Aorta (tissue), 5 donors: ENCODE measurements at regions not wholly inside any gene's neighbourhood (a gene's known extent, or its start where the extent isn't known, plus 50 kb on each side); places are given as distances from the start of the nearest gene placed in this dataset.
"Not testable (repeated sequence)": the region's sequence is repeated elsewhere in the genome, so short reads cannot be mapped to it uniquely, and the experiment has no call there.

Source experiments
- ATAC-seq: fragments of 200-7000 bp; cut with Tn5 transposase; one replicate; pipeline ENCODE4 v1.9.1; 2022; ENCODE audit warnings: moderate library complexity; ENCODE audit not compliant: low FRiP score
- DNase-seq, 2 donors: peaks; one replicate each; pipeline ENCODE4 v3.0.0-alpha.2; 2020
- H3K27ac ChIP-seq, 2 donors: one replicate each; pipeline ENCODE4 v1.5.1; 2013; ENCODE audit warnings: low read length in 2 of 2, mild to moderate bottlenecking in 2 of 2, moderate library complexity in 2 of 2, control low read depth in 1 of 2, inconsistent platforms in 1 of 2, low read depth in 1 of 2
- H3K27me3 ChIP-seq, 2 donors: one replicate each; pipeline ENCODE4 v1.6.1; 2013; ENCODE audit warnings: control low read depth in 1 of 2, low read length in 1 of 2, mild to moderate bottlenecking in 1 of 2, moderate library complexity in 1 of 2; ENCODE audit not compliant: insufficient read depth in 2 of 2, control insufficient read depth in 1 of 2
- H3K36me3 ChIP-seq, 2 donors: one replicate each; pipeline ENCODE4 v1.6.1; 2013; ENCODE audit warnings: control low read depth in 1 of 2, low read length in 1 of 2, mild to moderate bottlenecking in 1 of 2; ENCODE audit not compliant: insufficient read depth in 2 of 2, control insufficient read depth in 1 of 2
- H3K4me1 ChIP-seq, 2 donors: one replicate each; pipeline ENCODE4 v1.6.1; 2013; ENCODE audit warnings: low read length in 2 of 2, control low read depth in 1 of 2, mild to moderate bottlenecking in 1 of 2, moderate library complexity in 1 of 2; ENCODE audit not compliant: insufficient read depth in 2 of 2, control insufficient read depth in 1 of 2
- H3K4me3 ChIP-seq, 2 donors: one replicate each; pipeline ENCODE4 v1.5.1; 2013; ENCODE audit warnings: low read length in 2 of 2, control low read depth in 1 of 2, mild to moderate bottlenecking in 1 of 2
- H3K9me3 ChIP-seq: one replicate; pipeline ENCODE4 v1.6.1; 2013; ENCODE audit warnings: mild to moderate bottlenecking, low read length; ENCODE audit not compliant: control insufficient read depth
- WGBS, 2 donors: extraction: QIAGEN DNeasy Blood & Tissue Kit; methylation state at CpG; one replicate each; pipeline ENCODE4 v1.1.7; 2013; 5-methylcytosine and 5-hydroxymethylcytosine counted together
- intact Hi-C, 2 donors: fragments of 100-400 bp; cut with DNase I; formaldehyde crosslinking; loops; one replicate each; pipeline versions ENCODE4 v1.14.2 to v1.15.0; 2022
- donor health status: healthy with polysubstance abuse.
- donor health status: Bipolar disorder and iron deficiency.
- donor health status: DM: no; HTN: no; CAD: no.
- donor health status: DM: no; HTN: no; CAD: no.
- donor health status: DM: yes; HTN: yes; CAD: no.

GRCh38 chr10:47681638-47681990 lies 81.8 kb downstream of the SYT15B start:
- WGBS, 2 donors: no CpG with 5 or more reads among the region's 6 CpGs
- H3K36me3 ChIP-seq, H3K27me3 ChIP-seq, H3K4me1 ChIP-seq, H3K27ac ChIP-seq, DNase-seq, H3K9me3 ChIP-seq, ATAC-seq, H3K4me3 ChIP-seq, intact Hi-C loops: not testable (repeated sequence)

GRCh38 chr10:47680848-47681637 lies 82.3 kb downstream of the SYT15B start:
- WGBS, 2 donors: 31 to 36% methylated on average over 2 to 3 of the region's 4 CpGs
- intact Hi-C loops: not testable (repeated sequence)

GRCh38 chr10:47676102-47676501 lies 87.3 kb downstream of the SYT15B start:
- 71 to 80% methylated on average over 1 of the region's 1 CpG for WGBS, 2 donors
- H3K27me3 ChIP-seq, intact Hi-C loops: not testable (repeated sequence)

More at GRCh38 chr10:47680848-47681637, 82.3 kb downstream of the SYT15B start:
- H3K27me3 ChIP-seq, ATAC-seq, H3K36me3 ChIP-seq, H3K4me1 ChIP-seq, H3K9me3 ChIP-seq, DNase-seq, H3K4me3 ChIP-seq, H3K27ac ChIP-seq: not testable (repeated sequence)

GRCh38 chr10:47675577-47675976 lies 87.8 kb downstream of the SYT15B start:
- H3K4me3 ChIP-seq, H3K4me1 ChIP-seq, H3K27me3 ChIP-seq, H3K36me3 ChIP-seq, DNase-seq, intact Hi-C loops, ATAC-seq, H3K27ac ChIP-seq, H3K9me3 ChIP-seq: not testable (repeated sequence)

More at GRCh38 chr10:47676102-47676501, 87.3 kb downstream of the SYT15B start:
- H3K4me1 ChIP-seq, H3K27ac ChIP-seq, DNase-seq, H3K4me3 ChIP-seq, H3K9me3 ChIP-seq, ATAC-seq, H3K36me3 ChIP-seq: not testable (repeated sequence)

GRCh38 chr10:47673128-47673527 lies 90.3 kb downstream of the SYT15B start:
- H3K9me3 ChIP-seq, H3K27me3 ChIP-seq, H3K4me1 ChIP-seq, H3K4me3 ChIP-seq, H3K36me3 ChIP-seq, intact Hi-C loops, ATAC-seq, H3K27ac ChIP-seq, DNase-seq: not testable (repeated sequence)
- no CpG with 5 or more reads among the region's 1 CpG for WGBS, 2 donors

- 65 to 100% methylated on average over 1 of the region's 2 CpGs for WGBS, 2 donors
- DNase-seq, intact Hi-C loops: not testable (repeated sequence)
Observed at GRCh38 chr10:47670857-47671256, 92.5 kb downstream of the SYT15B start.

GRCh38 chr10:47661955-47662577 lies 101.3 kb downstream of the SYT15B start:
- H3K4me1 ChIP-seq, DNase-seq, H3K36me3 ChIP-seq, H3K27me3 ChIP-seq, H3K27ac ChIP-seq, H3K9me3 ChIP-seq, intact Hi-C loops, ATAC-seq, H3K4me3 ChIP-seq: not testable (repeated sequence)
- 85 to 94% methylated on average over 3 of the region's 8 CpGs for WGBS, 2 donors

More at GRCh38 chr10:47670857-47671256, 92.5 kb downstream of the SYT15B start:
- not testable (repeated sequence) for H3K9me3 ChIP-seq, ATAC-seq, H3K27me3 ChIP-seq, H3K4me3 ChIP-seq, H3K4me1 ChIP-seq, H3K36me3 ChIP-seq, H3K27ac ChIP-seq

- H3K4me1 ChIP-seq, intact Hi-C loops, H3K4me3 ChIP-seq, ATAC-seq, DNase-seq, H3K36me3 ChIP-seq, H3K27ac ChIP-seq, H3K9me3 ChIP-seq, H3K27me3 ChIP-seq: not testable (repeated sequence)
- no CpG with 5 or more reads among the region's 2 CpGs for WGBS, 2 donors
Observed at GRCh38 chr10:47656732-47657131, 106.7 kb downstream of the SYT15B start.

GRCh38 chr10:47654161-47654560 lies 109.2 kb downstream of the SYT15B start:
- intact Hi-C loops, ATAC-seq, H3K9me3 ChIP-seq, H3K36me3 ChIP-seq, H3K4me3 ChIP-seq, H3K27me3 ChIP-seq, H3K4me1 ChIP-seq, DNase-seq, H3K27ac ChIP-seq: not testable (repeated sequence)
- WGBS, 2 donors: 72 to 81% methylated on average over 2 of the region's 4 CpGs
